Spleen (tissue), 11 donors: ENCODE measurements at regions not wholly inside any gene's neighbourhood (a gene's known extent, or its start where the extent isn't known, plus 50 kb on each side); places are given as distances from the start of the nearest gene placed in this dataset.

Experiments
- DNase-seq: peaks from one replicate; pipeline ENCODE4 v3.0.0-alpha.2; 2020
- H3K27ac ChIP-seq, 8 donors: fragments of 200-600 bp; sonication (generic) in 7 of 8; 1 replicate in 4 of 8; 2 replicates in 4 of 8; pipeline versions ENCODE4 v1.5.0 to v1.8.0; 2016 to 2021; ENCODE audit warnings: inconsistent platforms in 4 of 8, mild to moderate bottlenecking in 4 of 8, moderate library complexity in 1 of 8
- H3K27me3 ChIP-seq, 7 donors: fragments of 200-600 bp; sonication (generic) in 6 of 7; replicated peaks in 1 of 7; 1 replicate in 4 of 7; 2 replicates in 3 of 7; pipeline versions ENCODE4 v1.5.0 to v1.8.0; 2016 to 2021; ENCODE audit warnings: inconsistent platforms in 3 of 7, mild to moderate bottlenecking in 1 of 7
- H3K36me3 ChIP-seq, 6 donors: fragments of 200-600 bp; sonication (generic) in 5 of 6; 1 replicate in 4 of 6; 2 replicates in 2 of 6; pipeline versions ENCODE4 v1.5.0 to v1.8.0; 2016 to 2021; ENCODE audit warnings: inconsistent platforms in 2 of 6
- H3K4me1 ChIP-seq, 6 donors: fragments of 200-600 bp; sonication (generic) in 5 of 6; 1 replicate in 3 of 6; 2 replicates in 3 of 6; pipeline versions ENCODE4 v1.5.0 to v1.8.0; 2016 to 2021; ENCODE audit warnings: inconsistent platforms in 3 of 6
- H3K4me3 ChIP-seq, 8 donors: fragments of 200-600 bp; sonication (generic) in 7 of 8; 1 replicate in 4 of 8; 2 replicates in 4 of 8; pipeline versions ENCODE4 v1.5.0 to v1.8.0; 2016 to 2021; ENCODE audit warnings: inconsistent platforms in 4 of 8, mild to moderate bottlenecking in 4 of 8, moderate library complexity in 2 of 8
- H3K9me3 ChIP-seq, 8 donors: fragments of 200-600 bp; sonication (generic) in 7 of 8; 1 replicate in 4 of 8; 2 replicates in 4 of 8; pipeline versions ENCODE4 v1.5.0 to v1.8.0; 2016 to 2021; ENCODE audit warnings: inconsistent platforms in 4 of 8
- CTCF ChIP-seq, 11 experiments: fragments of 200-600 bp in 7 of 11; fragments of 450-650 bp in 4 of 11; sonication (generic) in 4 of 11; IDR thresholded peaks in 8 of 11; conservative IDR thresholded peaks in 3 of 11; 1 replicate in 7 of 11; 2 replicates in 4 of 11; pipeline versions ENCODE4 v1.4.0 to v1.8.0; 2016 to 2021; ENCODE audit warnings: antibody characterized with exemption in 11 of 11, inconsistent platforms in 4 of 11, mild to moderate bottlenecking in 1 of 11
- POLR2A ChIP-seq, 3 donors: fragments of 450-650 bp; IDR thresholded peaks; one replicate each; pipeline ENCODE4 v1.5.1; 2017; ENCODE audit warnings: antibody characterized with exemption in 3 of 3, mild to moderate bottlenecking in 1 of 3
- POLR2AphosphoS5 ChIP-seq, 3 donors: sonication (generic); formaldehyde crosslinking; IDR thresholded peaks; one replicate each; pipeline ENCODE4 v1.5.1; 2017; ENCODE audit warnings: antibody characterized with exemption in 3 of 3
- WGBS, 5 donors: extraction: QIAGEN DNeasy Blood & Tissue Kit in 3 of 5; methylation state at CpG; one replicate each; pipeline versions ENCODE4 v1.1.5 to v1.1.7; 2013 to 2018; 5-methylcytosine and 5-hydroxymethylcytosine counted together
- intact Hi-C: fragments of 100-400 bp; cut with DNase I; formaldehyde crosslinking; loops from one replicate; pipeline ENCODE4 v1.15.0; 2023; ENCODE audit warnings: low total_unique reads
- donor health status: healthy with polysubstance abuse.
- donor health status: DM: no; HTN: no; CAD: no; lungs with moderate emphysema.
- donor health status: DM: no; HTN: no; CAD: no.
- donor health status: Bipolar disorder and iron deficiency.
- donor health status: healthy.
- donor health status: DM: no; HTN: no; CAD: no.
- donor health status: DM: yes; HTN: yes; CAD: no.

- TF ChIP-seq CTCF (IDR thresholded peaks at IDR 0.05 in 8 of 11, conservative IDR thresholded peaks at IDR 0.05 in 3 of 11) (no peak), POLR2AphosphoS5 (IDR thresholded peaks at IDR 0.05) (no peak), POLR2A (IDR thresholded peaks at IDR 0.05) (no peak)
- H3K27ac ChIP-seq, result no peak overlapping the region
- DNase-seq, result no peak
- intact Hi-C loops, result no loop called here
- no peaks in the 10 kb centered on the region for H3K4me1 ChIP-seq
- no peaks in the 10 kb centered on the region for H3K9me3 ChIP-seq
- no peaks in the 10 kb centered on the region for H3K27me3 ChIP-seq
- no peaks in the 10 kb centered on the region for H3K36me3 ChIP-seq
- no peak overlapping the region for H3K4me3 ChIP-seq
- 90 to 96% (median 94%) methylated on average over 3 of the region's 3 CpGs for whole genome bisulfite sequencing, 5 donors
These were observed 67.0 kb upstream of the APCDD1 start for GRCh38 chr18:10387399-10387798.

- DNase-seq, result no peak
- H3K36me3 ChIP-seq, result no peaks in the 10 kb centered on the region
These were observed 66.1 kb upstream of the APCDD1 start for GRCh38 chr18:10388373-10388772.

GRCh38 chr18:10391506-10391905, 62.9 kb upstream of the APCDD1 start:
- H3K9me3 ChIP-seq, result no peaks in the 10 kb centered on the region
- H3K4me3 ChIP-seq, result no peak overlapping the region
- H3K27me3 ChIP-seq, result no peaks in the 10 kb centered on the region
- no peak for TF ChIP-seq CTCF (IDR thresholded peaks at IDR 0.05 in 8 of 11, conservative IDR thresholded peaks at IDR 0.05 in 3 of 11)
- H3K27ac ChIP-seq, result no peak overlapping the region
- intact Hi-C loops, result no loop called here
- H3K4me1 ChIP-seq, result no peaks in the 10 kb centered on the region
- DNase-seq, result no peak
- H3K36me3 ChIP-seq, result no peaks in the 10 kb centered on the region

More at GRCh38 chr18:10388373-10388772, 66.1 kb upstream of the APCDD1 start:
- Histone ChIP-seq H3K27me3 (no peaks in the 10 kb centered on the region), H3K27ac (no peak overlapping the region), H3K4me1 (no peaks in the 10 kb centered on the region), H3K9me3 (no peaks in the 10 kb centered on the region), H3K4me3 (no peak overlapping the region)
- intact Hi-C loops, result no loop called here
- TF ChIP-seq CTCF (IDR thresholded peaks at IDR 0.05 in 8 of 11, conservative IDR thresholded peaks at IDR 0.05 in 3 of 11) (no peak), POLR2A (IDR thresholded peaks at IDR 0.05) (no peak), POLR2AphosphoS5 (IDR thresholded peaks at IDR 0.05) (no peak)
- WGBS, 5 donors, result 66 to 85% (median 74%) methylated on average over 2 of the region's 2 CpGs

GRCh38 chr18:10397004-10397403, 57.4 kb upstream of the APCDD1 start:
- WGBS, 5 donors, result 86 to 93% (median 91%) methylated on average over 4 of the region's 4 CpGs

GRCh38 chr18:10398571-10398970, 55.9 kb upstream of the APCDD1 start:
- Histone ChIP-seq H3K27me3 (peaks cover 0 to 6% (median 0%) of the 10 kb centered on the region in 7 donors), H3K9me3 (no peaks in the 10 kb centered on the region), H3K36me3 (no peaks in the 10 kb centered on the region), H3K4me3 (no peak overlapping the region), H3K27ac (no peak overlapping the region), H3K4me1 (peaks cover 0 to 18% (median 8%) of the 10 kb centered on the region in 6 donors)
- intact Hi-C loops, result no loop called here
- DNase-seq, result no peak
- 72 to 87% (median 82%) methylated on average over 3 of the region's 3 CpGs for whole genome bisulfite sequencing, 5 donors
- TF ChIP-seq POLR2AphosphoS5 (IDR thresholded peaks at IDR 0.05) (no peak), POLR2A (IDR thresholded peaks at IDR 0.05) (no peak), CTCF (IDR thresholded peaks at IDR 0.05 in 8 of 11, conservative IDR thresholded peaks at IDR 0.05 in 3 of 11) (no peak)

More at GRCh38 chr18:10397004-10397403, 57.4 kb upstream of the APCDD1 start:
- intact Hi-C loops, result no loop called here
- Histone ChIP-seq H3K27me3 (peaks cover 0 to 6% (median 0%) of the 10 kb centered on the region in 7 donors), H3K27ac (no peak overlapping the region), H3K4me1 (peaks cover 0 to 18% (median 8%) of the 10 kb centered on the region in 6 donors), H3K36me3 (no peaks in the 10 kb centered on the region), H3K9me3 (no peaks in the 10 kb centered on the region), H3K4me3 (no peak overlapping the region)
- no peak for TF ChIP-seq POLR2AphosphoS5 (IDR thresholded peaks at IDR 0.05)
- TF ChIP-seq POLR2A (IDR thresholded peaks at IDR 0.05), result no peak
- no peak for DNase-seq
